ENCODE measurements at regions not wholly inside any gene's neighbourhood (a gene's known extent, or its start where the extent isn't known, plus 50 kb on each side); places are given as distances from the start of the nearest gene placed in this dataset.

DNA sequence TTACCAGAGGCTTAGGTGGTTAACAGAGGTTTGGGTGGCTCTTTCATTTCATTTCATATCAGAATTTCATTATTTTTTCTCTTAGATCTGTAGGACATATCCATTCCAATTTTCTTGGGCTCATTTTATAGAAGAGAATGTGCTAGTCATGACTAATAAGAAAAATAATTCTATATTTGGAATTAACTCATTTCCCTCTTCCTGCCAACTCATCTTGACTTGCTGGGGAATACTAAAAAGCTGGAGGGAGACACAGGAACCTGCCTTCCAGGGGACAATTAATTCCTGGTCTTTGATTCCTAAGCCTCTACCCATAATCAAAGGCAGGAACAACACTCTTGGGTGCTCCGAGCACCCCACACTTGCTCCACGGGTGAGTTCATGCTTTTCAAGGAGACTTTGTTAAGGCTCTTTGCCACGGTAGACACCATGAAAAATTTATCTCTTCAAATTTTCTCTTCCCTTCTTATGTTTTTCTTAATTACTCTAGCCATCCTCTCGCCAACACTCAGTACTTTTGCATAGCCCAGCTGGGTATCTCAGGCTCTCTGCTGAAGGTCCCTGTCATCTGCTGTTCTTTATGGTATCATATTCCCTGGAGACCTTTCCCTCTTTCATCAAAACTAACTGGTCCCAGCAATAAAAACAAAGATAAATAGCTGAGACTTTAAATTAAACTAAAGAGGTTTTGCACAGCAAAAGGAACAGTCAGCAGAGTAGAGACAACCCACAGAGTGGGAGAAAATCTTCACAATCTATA, 273.9 kb downstream of the NPR3 start:
- H3K4me1 Mint-ChIP-seq (ENCODE audit: low read depth, unreplicated experiment): peaks cover 4% of the 10 kb centered on the region
- Histone ChIP-seq H3K27ac (ENCODE audit: low read depth, low read length) (peak overlapping the region; percentile 79), H4K20me1 (ENCODE audit: insufficient read depth, low read length) (no peaks in the 10 kb centered on the region), H2AFZ (ENCODE audit: low read depth, low read length) (no peak overlapping the region), H3K36me3 (ENCODE audit: insufficient read depth, low read length) (no peaks in the 10 kb centered on the region), H3K4me2 (ENCODE audit: low read length) (peak overlapping the region; percentile 72), H3K27me3 (ENCODE audit: insufficient read depth, low read length) (no peaks in the 10 kb centered on the region), H3K9ac (ENCODE audit: low read length) (peak overlapping the region; percentile 54), H3K4me1 (ENCODE audit: insufficient read depth, low read length) (peaks cover 6% of the 10 kb centered on the region), H3K4me3 (ENCODE audit: insufficient read depth, low read depth, low read length) (peak overlapping the region; percentile 37), H3K9me3 (ENCODE audit: insufficient read depth, low read depth, low read length) (no peaks in the 10 kb centered on the region), H3K79me2 (ENCODE audit: insufficient read depth, low read length) (no peaks in the 10 kb centered on the region)
- H3K27ac Mint-ChIP-seq (ENCODE audit: unreplicated experiment): no peak overlapping the region
- no peaks in the 10 kb centered on the region for H3K9me3 Mint-ChIP-seq (ENCODE audit: unreplicated experiment)
- FAIRE-seq (peak; percentile 77), DNase-seq (ENCODE audit: low read depth) (peak; percentile 37)
- H3K36me3 Mint-ChIP-seq (ENCODE audit: low read depth, unreplicated experiment): no peaks in the 10 kb centered on the region
- H3K4me3 Mint-ChIP-seq (ENCODE audit: unreplicated experiment): no peak overlapping the region
- H3K27me3 Mint-ChIP-seq (ENCODE audit: low read depth, unreplicated experiment): peaks cover 2% of the 10 kb centered on the region
- no peak for TF ChIP-seq EZH2 (IDR thresholded peaks at IDR 0.05; ENCODE audit: insufficient read depth, low read length)

- H3K27me3 ChIP-seq (ENCODE audit: insufficient read depth, low read length): no peaks in the 10 kb centered on the region
- no peak overlapping the region for H2AFZ ChIP-seq (ENCODE audit: low read depth, low read length)
- Mint-ChIP-seq H3K27ac (ENCODE audit: unreplicated experiment) (no peak overlapping the region), H3K27me3 (ENCODE audit: low read depth, unreplicated experiment) (peaks cover 2% of the 10 kb centered on the region), H3K36me3 (ENCODE audit: low read depth, unreplicated experiment) (no peaks in the 10 kb centered on the region), H3K9me3 (ENCODE audit: unreplicated experiment) (no peaks in the 10 kb centered on the region), H3K4me3 (ENCODE audit: unreplicated experiment) (no peak overlapping the region), H3K4me1 (ENCODE audit: low read depth, unreplicated experiment) (peaks cover 4% of the 10 kb centered on the region)
- DNase-seq (ENCODE audit: low read depth) (no peak), FAIRE-seq (no peak)
- no peak overlapping the region for H3K4me2 ChIP-seq (ENCODE audit: low read length)
- H3K9me3 ChIP-seq (ENCODE audit: insufficient read depth, low read depth, low read length): no peaks in the 10 kb centered on the region
- H4K20me1 ChIP-seq (ENCODE audit: insufficient read depth, low read length): no peaks in the 10 kb centered on the region
- no peaks in the 10 kb centered on the region for H3K36me3 ChIP-seq (ENCODE audit: insufficient read depth, low read length)
- no peak for TF ChIP-seq CTCF (IDR thresholded peaks at IDR 0.05; ENCODE audit: insufficient read depth, low read depth, low read length)
- no peaks in the 10 kb centered on the region for H3K79me2 ChIP-seq (ENCODE audit: insufficient read depth, low read length)
- no peak overlapping the region for H3K27ac ChIP-seq (ENCODE audit: low read depth, low read length)
- H3K9ac ChIP-seq (ENCODE audit: low read length): no peak overlapping the region
- H3K4me3 ChIP-seq (ENCODE audit: insufficient read depth, low read depth, low read length): no peak overlapping the region
- H3K4me1 ChIP-seq (ENCODE audit: insufficient read depth, low read length): peaks cover 6% of the 10 kb centered on the region
These were observed 278.7 kb downstream of the NPR3 start for GRCh38 chr5:32989815-32990214.

- Histone ChIP-seq H3K27me3 (ENCODE audit: insufficient read depth, low read length) (no peaks in the 10 kb centered on the region), H3K9me3 (ENCODE audit: insufficient read depth, low read depth, low read length) (no peaks in the 10 kb centered on the region), H3K36me3 (ENCODE audit: insufficient read depth, low read length) (no peaks in the 10 kb centered on the region), H2AFZ (ENCODE audit: low read depth, low read length) (no peak overlapping the region), H3K4me2 (ENCODE audit: low read length) (no peak overlapping the region), H3K4me3 (ENCODE audit: insufficient read depth, low read depth, low read length) (no peak overlapping the region), H3K27ac (ENCODE audit: low read depth, low read length) (no peak overlapping the region), H3K79me2 (ENCODE audit: insufficient read depth, low read length) (no peaks in the 10 kb centered on the region), H3K4me1 (ENCODE audit: insufficient read depth, low read length) (peaks cover 3% of the 10 kb centered on the region), H3K9ac (ENCODE audit: low read length) (no peak overlapping the region), H4K20me1 (ENCODE audit: insufficient read depth, low read length) (no peaks in the 10 kb centered on the region)
- no peak for TF ChIP-seq CTCF (IDR thresholded peaks at IDR 0.05; ENCODE audit: insufficient read depth, low read depth, low read length)
- TF ChIP-seq EZH2 (IDR thresholded peaks at IDR 0.05; ENCODE audit: insufficient read depth, low read length): no peak
- Mint-ChIP-seq H3K36me3 (ENCODE audit: low read depth, unreplicated experiment) (no peaks in the 10 kb centered on the region), H3K27me3 (ENCODE audit: low read depth, unreplicated experiment) (peaks cover 2% of the 10 kb centered on the region), H3K4me1 (ENCODE audit: low read depth, unreplicated experiment) (no peaks in the 10 kb centered on the region), H3K9me3 (ENCODE audit: unreplicated experiment) (no peaks in the 10 kb centered on the region), H3K4me3 (ENCODE audit: unreplicated experiment) (no peak overlapping the region), H3K27ac (ENCODE audit: unreplicated experiment) (no peak overlapping the region)
- FAIRE-seq (no peak), DNase-seq (ENCODE audit: low read depth) (no peak)
These were observed 279.7 kb downstream of the NPR3 start for GRCh38 chr5:32990593-32991420.
